Panc1 (cell line): ENCODE measurements at regions not wholly inside any gene's neighbourhood (a gene's known extent, or its start where the extent isn't known, plus 50 kb on each side); places are given as distances from the start of the nearest gene placed in this dataset.

ENCODE experiments used
- ATAC-seq: fragments of 200-7000 bp; cut with Tn5 transposase; 2 replicates; pipeline ENCODE4 v1.9.1; 2020; ENCODE audit warnings: mild to moderate bottlenecking, moderate library complexity
- BruUV-seq: library from RNA; stranded (reverse); fragments of 400-500 nt; replicated peaks from 2 replicates; lab custom pipeline; 2021; lab: Mats Ljungman, UMichigan
- CTCF ChIA-PET: fragments of 300-600 bp; sonication (Branson Sonifier 250); formaldehyde crosslinking; loops from one replicate; lab custom pipeline; 2022; ENCODE audit warnings: antibody characterized with exemption; lab: Charles Lee
- POLR2A ChIA-PET: fragments of 300-600 bp; sonication (Branson Sonifier 250); formaldehyde crosslinking; loops from one replicate; lab custom pipeline; 2022; ENCODE audit warnings: antibody characterized with exemption; lab: Charles Lee
- DNase-seq: peaks from one replicate; pipeline ENCODE4 v3.0.0-alpha.2; 2010; ENCODE audit warnings: low read depth, low spot score
- H3K27ac ChIP-seq: 2 replicates; pipeline ENCODE4 v1.5.1; 2011; ENCODE audit warnings: mild to moderate bottlenecking, low read length, inconsistent platforms
- H3K27me3 ChIP-seq: fragments of 200-500 bp; sonication (Bioruptor generic); 2 replicates; pipeline ENCODE4 v1.6.0; 2014; ENCODE audit warnings: low read length, inconsistent platforms; ENCODE audit not compliant: control insufficient read depth, insufficient read depth
- H3K36me3 ChIP-seq: fragments of 200-500 bp; sonication (Bioruptor generic); 2 replicates; pipeline ENCODE4 v1.5.1; 2014; ENCODE audit warnings: inconsistent platforms, mild to moderate bottlenecking, low read length, moderate library complexity; ENCODE audit not compliant: control insufficient read depth, insufficient read depth
- H3K4me1 ChIP-seq: 2 replicates; pipeline ENCODE4 v1.5.1; 2011; ENCODE audit warnings: inconsistent platforms, mild to moderate bottlenecking, low read length, moderate library complexity; ENCODE audit not compliant: control insufficient read depth, insufficient read depth
- H3K4me3 ChIP-seq, 2 experiments: 2 replicates each; pipeline ENCODE4 v1.5.1; 2011 to 2012; ENCODE audit warnings: low read depth in 2 of 2, low read length in 2 of 2, mild to moderate bottlenecking in 2 of 2, inconsistent platforms in 1 of 2, moderate library complexity in 1 of 2
- H3K9me3 ChIP-seq: fragments of 200-500 bp; sonication (Bioruptor generic); 2 replicates; pipeline ENCODE4 v1.5.1; 2014; ENCODE audit warnings: low read depth, mild to moderate bottlenecking, inconsistent platforms, low read length, moderate library complexity; ENCODE audit not compliant: control insufficient read depth, insufficient read depth
- CTCF ChIP-seq: fragments of 450-650 bp; IDR thresholded peaks from 2 replicates; pipeline ENCODE4 v1.5.1; 2017; ENCODE audit warnings: mild to moderate bottlenecking
- POLR2AphosphoS5 ChIP-seq: IDR thresholded peaks from 2 replicates; pipeline ENCODE4 v1.6.1; 2012; ENCODE audit warnings: mild to moderate bottlenecking, low read depth, low read length, moderate library complexity
- REST ChIP-seq, 2 experiments: IDR thresholded peaks; 2 replicates each; pipeline ENCODE4 v1.6.1; 2011 to 2012; ENCODE audit warnings: low read depth in 2 of 2, control low read depth in 1 of 2, low read length in 1 of 2, mild to moderate bottlenecking in 1 of 2, moderate library complexity in 1 of 2; ENCODE audit not compliant: insufficient read depth in 1 of 2
- SIN3A ChIP-seq: IDR thresholded peaks from 2 replicates; pipeline ENCODE4 v1.6.1; 2012; ENCODE audit warnings: low read depth, mild to moderate bottlenecking, low read length, moderate library complexity, borderline replicate concordance; ENCODE audit not compliant: insufficient read depth
- TCF7L2 ChIP-seq: IDR thresholded peaks from 2 replicates; pipeline ENCODE4 v1.6.1; 2011; ENCODE audit warnings: mild to moderate bottlenecking, low read depth, low read length, inconsistent platforms
- in situ Hi-C: cut with HindIII; loops from 2 replicates; pipeline ENCODE4 v1.10.0; 2016; ENCODE audit warnings: low sequenced_read_pairs, low pct_unique_long_range_greater_than_20kb
- intact Hi-C: fragments of 100-400 bp; cut with micrococcal nuclease; formaldehyde crosslinking; loops from one replicate; pipeline ENCODE4 v1.10.0; 2022; ENCODE audit not compliant: unreplicated experiment

GRCh38 chr15:91649831-91650321, 203.6 kb upstream of the SLCO3A1 start:
- ChIA-PET CTCF (no interaction called here), POLR2A (no interaction called here)
- ATAC-seq (no peak), DNase-seq (no peak)
- no peak for TF ChIP-seq REST (IDR thresholded peaks at IDR 0.05; ENCODE audit: insufficient read depth in 1 of 2, low read depth in 2 of 2, low read length in 1 of 2)
- BruUV-seq, result no TSS peak
- H3K36me3 ChIP-seq, result no peaks in the 10 kb centered on the region
- intact Hi-C loops, result no loop called here
- H3K4me3 ChIP-seq, result no peak overlapping the region
- no peaks in the 10 kb centered on the region for H3K27me3 ChIP-seq
- H3K27ac ChIP-seq, result no peak overlapping the region
- no peaks in the 10 kb centered on the region for H3K9me3 ChIP-seq
- no peaks in the 10 kb centered on the region for H3K4me1 ChIP-seq
- in situ Hi-C loops, result no loop called here

GRCh38 chr15:91651251-91651650, 202.3 kb upstream of the SLCO3A1 start:
- BruUV-seq, result no TSS peak
- H3K4me3 ChIP-seq, result no peak overlapping the region
- ChIA-PET CTCF (no interaction called here), POLR2A (no interaction called here)
- no peaks in the 10 kb centered on the region for H3K27me3 ChIP-seq
- no peaks in the 10 kb centered on the region for H3K9me3 ChIP-seq
- intact Hi-C loops (no loop called here), in situ Hi-C loops (no loop called here)
- ATAC-seq (no peak), DNase-seq (no peak)
- TF ChIP-seq TCF7L2 (no peak), REST (IDR thresholded peaks at IDR 0.05; ENCODE audit: insufficient read depth in 1 of 2, low read depth in 2 of 2, low read length in 1 of 2) (no peak), SIN3A (no peak), POLR2AphosphoS5 (no peak), CTCF (no peak)
- no peak overlapping the region for H3K27ac ChIP-seq
- H3K4me1 ChIP-seq, result no peaks in the 10 kb centered on the region
- no peaks in the 10 kb centered on the region for H3K36me3 ChIP-seq
